ENCODE measurements at regions not wholly inside any gene's neighbourhood (a gene's known extent, or its start where the extent isn't known, plus 50 kb on each side); places are given as distances from the start of the nearest gene placed in this dataset.

DNA sequence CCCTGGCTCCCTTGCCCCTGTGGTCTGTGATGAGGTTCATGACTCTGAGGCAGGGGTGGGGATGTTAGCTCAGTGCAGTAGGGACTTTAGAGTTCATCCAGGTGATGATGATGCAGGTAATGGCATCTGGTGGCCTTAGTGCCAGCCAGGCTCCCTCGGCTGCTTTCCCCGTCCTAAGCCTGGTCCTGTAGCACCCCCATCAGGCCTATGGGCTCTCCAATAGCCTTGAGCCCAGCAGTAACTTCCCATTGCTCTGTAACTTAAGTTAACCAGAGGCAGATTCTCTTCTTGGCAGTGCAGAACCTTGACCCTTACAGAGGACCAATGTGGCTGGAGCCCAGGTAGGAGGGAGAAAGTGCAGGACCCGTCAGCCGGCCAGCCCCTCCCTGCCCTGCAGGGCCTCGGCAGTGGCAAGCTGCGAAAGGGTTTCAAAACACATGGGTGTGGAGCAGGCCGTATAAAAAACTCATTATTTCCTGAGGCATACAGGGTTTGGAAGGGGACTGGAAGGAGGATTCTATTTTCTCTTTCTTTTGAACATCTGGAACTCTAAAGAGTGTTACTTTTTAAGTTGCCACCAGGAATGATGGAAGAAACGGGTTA is 406.9 kb downstream of the CDH26 start:
- no peaks in the 10 kb centered on the region for H3K36me3 ChIP-seq (ENCODE audit: control insufficient read depth, insufficient read depth, low read length)
- TF ChIP-seq, protein P1, sequence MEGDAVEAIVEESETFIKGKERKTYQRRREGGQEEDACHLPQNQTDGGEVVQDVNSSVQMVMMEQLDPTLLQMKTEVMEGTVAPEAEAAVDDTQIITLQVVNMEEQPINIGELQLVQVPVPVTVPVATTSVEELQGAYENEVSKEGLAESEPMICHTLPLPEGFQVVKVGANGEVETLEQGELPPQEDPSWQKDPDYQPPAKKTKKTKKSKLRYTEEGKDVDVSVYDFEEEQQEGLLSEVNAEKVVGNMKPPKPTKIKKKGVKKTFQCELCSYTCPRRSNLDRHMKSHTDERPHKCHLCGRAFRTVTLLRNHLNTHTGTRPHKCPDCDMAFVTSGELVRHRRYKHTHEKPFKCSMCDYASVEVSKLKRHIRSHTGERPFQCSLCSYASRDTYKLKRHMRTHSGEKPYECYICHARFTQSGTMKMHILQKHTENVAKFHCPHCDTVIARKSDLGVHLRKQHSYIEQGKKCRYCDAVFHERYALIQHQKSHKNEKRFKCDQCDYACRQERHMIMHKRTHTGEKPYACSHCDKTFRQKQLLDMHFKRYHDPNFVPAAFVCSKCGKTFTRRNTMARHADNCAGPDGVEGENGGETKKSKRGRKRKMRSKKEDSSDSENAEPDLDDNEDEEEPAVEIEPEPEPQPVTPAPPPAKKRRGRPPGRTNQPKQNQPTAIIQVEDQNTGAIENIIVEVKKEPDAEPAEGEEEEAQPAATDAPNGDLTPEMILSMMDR (IDR thresholded peaks at IDR 0.05; ENCODE audit: insufficient read depth, low read length, severe bottlenecking), result no peak
- H3K27me3 ChIP-seq (ENCODE audit: control insufficient read depth, insufficient read depth, low read length), result no peaks in the 10 kb centered on the region
- DNase-seq (ENCODE audit: low read depth) (no peak), FAIRE-seq (no peak)
- no peak overlapping the region for H3K4me3 ChIP-seq (ENCODE audit: low read depth, low read length)

DNA sequence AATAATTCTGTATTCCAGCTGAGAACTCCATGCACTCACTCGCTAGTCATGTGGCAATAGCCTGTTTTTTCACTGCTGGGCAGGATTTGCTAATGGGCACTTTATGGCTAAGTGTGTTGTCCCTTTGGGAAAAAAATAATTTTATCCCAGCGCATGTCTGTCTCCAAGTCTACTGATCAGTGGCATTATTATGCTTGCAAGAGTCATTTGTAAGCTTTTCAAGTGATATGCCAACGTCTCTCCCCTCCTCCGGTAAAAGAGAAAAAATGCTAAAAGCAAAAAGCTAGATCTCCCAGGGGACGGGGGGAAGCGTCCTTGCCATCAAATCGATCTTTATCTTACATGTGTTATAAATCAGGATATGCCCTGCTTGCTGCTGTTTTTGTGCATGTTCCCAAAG is 407.7 kb downstream of the CDH26 start:
- FAIRE-seq, result no peak
- no peak for DNase-seq (ENCODE audit: low read depth)
- TF ChIP-seq, protein P1 (IDR thresholded peaks at IDR 0.05; ENCODE audit: insufficient read depth, low read length, severe bottlenecking), result no peak
- no peak overlapping the region for H3K4me3 ChIP-seq (ENCODE audit: low read depth, low read length)
- no peaks in the 10 kb centered on the region for H3K36me3 ChIP-seq (ENCODE audit: control insufficient read depth, insufficient read depth, low read length)
- H3K27me3 ChIP-seq (ENCODE audit: control insufficient read depth, insufficient read depth, low read length), result no peaks in the 10 kb centered on the region

DNA sequence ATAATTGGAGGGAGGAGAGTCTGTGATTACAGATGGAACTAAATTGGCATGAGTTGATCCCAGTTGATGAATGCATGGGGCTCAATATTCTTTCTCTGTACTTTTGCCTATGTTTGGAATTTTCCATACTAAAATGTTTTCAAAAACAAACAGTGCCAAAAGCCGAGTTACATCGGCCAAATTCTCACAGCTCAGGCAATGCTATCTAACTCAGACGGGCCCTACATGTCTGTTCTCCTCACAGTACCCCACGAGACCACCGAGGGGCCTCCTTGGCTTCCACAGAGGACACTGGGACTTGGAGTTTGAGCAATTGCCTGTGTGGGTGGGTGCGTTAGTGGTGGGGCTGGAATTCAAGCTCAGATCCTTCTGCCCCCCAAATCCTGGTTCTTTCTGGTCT is 413.2 kb downstream of the CDH26 start:
- H3K4me3 ChIP-seq (ENCODE audit: low read depth, low read length), result no peak overlapping the region
- no peaks in the 10 kb centered on the region for H3K36me3 ChIP-seq (ENCODE audit: control insufficient read depth, insufficient read depth, low read length)
- DNase-seq (ENCODE audit: low read depth) (no peak), FAIRE-seq (no peak)
- TF ChIP-seq, protein P1 (IDR thresholded peaks at IDR 0.05; ENCODE audit: insufficient read depth, low read length, severe bottlenecking), result no peak
- no peaks in the 10 kb centered on the region for H3K27me3 ChIP-seq (ENCODE audit: control insufficient read depth, insufficient read depth, low read length)

DNA sequence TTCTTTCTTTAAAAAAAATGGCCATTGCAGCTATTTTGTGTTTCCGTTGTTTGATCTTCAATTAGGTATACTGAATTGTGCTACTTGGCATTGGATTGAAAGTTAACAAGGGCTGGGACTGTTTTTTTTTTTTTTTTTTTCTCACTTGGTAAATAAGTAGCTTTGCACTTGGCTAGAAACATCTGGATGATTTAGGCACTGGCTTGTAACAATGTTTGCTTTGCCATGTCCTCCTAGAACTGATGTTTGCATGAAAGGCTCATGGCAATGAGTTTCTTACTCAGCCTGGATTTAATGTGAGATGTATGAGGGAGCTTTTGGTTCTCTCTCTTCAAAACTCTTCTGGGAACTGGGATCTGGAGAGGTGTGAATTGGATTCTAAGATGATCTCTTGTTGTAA is 414.1 kb downstream of the CDH26 start:
- FAIRE-seq (no peak), DNase-seq (ENCODE audit: low read depth) (no peak)
- H3K36me3 ChIP-seq (ENCODE audit: control insufficient read depth, insufficient read depth, low read length), result no peaks in the 10 kb centered on the region
- TF ChIP-seq, protein P1 (IDR thresholded peaks at IDR 0.05; ENCODE audit: insufficient read depth, low read length, severe bottlenecking), result no peak
- H3K4me3 ChIP-seq (ENCODE audit: low read depth, low read length), result no peak overlapping the region
- no peaks in the 10 kb centered on the region for H3K27me3 ChIP-seq (ENCODE audit: control insufficient read depth, insufficient read depth, low read length)

DNA sequence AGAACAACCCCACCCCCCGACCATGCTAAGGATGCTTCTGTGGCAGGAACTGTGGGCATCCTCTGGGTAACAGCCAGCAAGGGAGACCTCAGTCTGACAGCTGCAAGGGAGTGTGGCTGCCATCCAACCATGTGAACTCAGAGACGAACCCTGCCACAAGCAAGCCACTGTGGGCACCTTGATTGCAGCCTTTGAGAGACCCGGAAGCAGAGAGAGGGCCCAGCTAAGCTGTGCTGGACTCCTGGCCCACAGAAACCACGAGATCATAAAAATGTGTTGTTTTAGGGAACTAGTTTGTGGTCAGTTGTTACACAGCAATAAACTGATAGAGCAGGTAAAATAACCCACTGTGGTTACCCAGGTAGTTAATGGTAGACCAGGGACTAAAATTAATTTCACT is 414.6 kb downstream of the CDH26 start:
- DNase-seq (ENCODE audit: low read depth), result no peak
- FAIRE-seq, result no peak
- Histone ChIP-seq H3K36me3 (ENCODE audit: control insufficient read depth, insufficient read depth, low read length) (no peaks in the 10 kb centered on the region), H3K27me3 (ENCODE audit: control insufficient read depth, insufficient read depth, low read length) (no peaks in the 10 kb centered on the region), H3K4me3 (ENCODE audit: low read depth, low read length) (no peak overlapping the region)
- TF ChIP-seq, protein P1 (IDR thresholded peaks at IDR 0.05; ENCODE audit: insufficient read depth, low read length, severe bottlenecking), result no peak

DNA sequence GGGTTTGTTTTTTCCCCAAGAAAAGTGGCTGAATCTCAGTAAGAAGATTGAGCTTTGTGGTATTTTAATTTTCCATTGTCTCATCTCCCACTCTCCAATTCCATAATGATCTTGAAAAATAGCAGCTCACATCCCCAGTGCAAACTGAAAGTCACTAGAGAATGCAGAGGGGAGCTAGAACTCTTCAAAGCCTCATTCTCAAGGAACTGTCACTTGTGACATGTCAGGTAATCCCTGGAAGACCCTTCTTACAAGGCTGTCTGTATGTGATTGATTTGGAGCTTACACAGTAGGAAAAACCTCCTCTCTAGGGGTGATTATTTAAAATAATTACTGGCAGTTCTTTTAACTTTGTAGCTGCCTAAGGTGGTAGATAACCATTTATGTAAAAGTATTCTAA is 420.4 kb downstream of the CDH26 start:
- FAIRE-seq, result no peak
- Histone ChIP-seq H3K4me3 (ENCODE audit: low read depth, low read length) (no peak overlapping the region), H3K27me3 (ENCODE audit: control insufficient read depth, insufficient read depth, low read length) (no peaks in the 10 kb centered on the region), H3K36me3 (ENCODE audit: control insufficient read depth, insufficient read depth, low read length) (no peaks in the 10 kb centered on the region)
- TF ChIP-seq, protein P1 (IDR thresholded peaks at IDR 0.05; ENCODE audit: insufficient read depth, low read length, severe bottlenecking), result no peak
- DNase-seq (ENCODE audit: low read depth), result no peak
